HG03354 (cell line): ENCODE measurements at regions not wholly inside any gene's neighbourhood (a gene's known extent, or its start where the extent isn't known, plus 50 kb on each side); places are given as distances from the start of the nearest gene placed in this dataset.

Experiments
- ATAC-seq: cut with Tn5 transposase; IDR thresholded peaks from one replicate; pipeline ENCODE4 v1.9.1; 2021; ENCODE audit warnings: mild to moderate bottlenecking; ENCODE audit not compliant: unreplicated experiment, poor library complexity, severe bottlenecking

GRCh38 chr4:95602872-95603271 lies 54.1 kb upstream of the UNC5C start:
- no peak for ATAC-seq

DNA sequence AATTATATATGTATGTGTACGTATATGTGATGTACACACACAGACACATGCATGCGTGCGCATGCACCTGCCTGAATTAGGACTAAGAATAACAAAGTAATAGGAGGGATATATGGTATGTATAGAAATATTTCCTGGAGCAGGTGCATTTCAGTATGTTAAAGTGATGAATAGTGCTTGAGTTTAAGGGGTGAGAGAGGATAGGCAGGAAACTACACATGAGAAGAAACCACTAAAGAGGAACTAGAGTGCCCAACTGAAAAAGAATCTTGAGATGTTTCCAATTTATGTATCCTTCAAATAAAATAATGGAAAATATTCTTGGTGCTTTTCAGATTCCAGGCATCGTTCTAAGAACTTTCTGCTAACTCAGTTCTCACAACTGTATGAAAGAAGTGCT lies 52.6 kb upstream of the UNC5C start:
- ATAC-seq = no peak

GRCh38 chr4:95599777-95600400 lies 51.1 kb upstream of the UNC5C start:
- peak; percentile 89 for ATAC-seq
